Prostate gland (tissue), 2 donors: ENCODE measurements at regions not wholly inside any gene's neighbourhood (a gene's known extent, or its start where the extent isn't known, plus 50 kb on each side); places are given as distances from the start of the nearest gene placed in this dataset.

Experiments used
- DNase-seq: peaks from one replicate; pipeline ENCODE4 v3.0.0-alpha.2; 2019; ENCODE audit warnings: low spot score
- H3K27ac ChIP-seq, 2 donors: fragments of 200-600 bp; sonication (generic); 2 replicates each; pipeline ENCODE4 v1.5.1; 2017 to 2019
- H3K27me3 ChIP-seq: fragments of 200-600 bp; sonication (generic); replicated peaks from 2 replicates; pipeline ENCODE4 v1.5.1; 2019; ENCODE audit not compliant: insufficient read depth
- H3K36me3 ChIP-seq, 2 donors: fragments of 200-600 bp; sonication (generic); 1 replicate in 1 of 2; 2 replicates in 1 of 2; pipeline versions ENCODE4 v1.5.1 to v1.8.1; 2017 to 2019
- H3K4me1 ChIP-seq: fragments of 200-600 bp; sonication (generic); replicated peaks from 2 replicates; pipeline ENCODE4 v1.5.1; 2019
- H3K4me3 ChIP-seq, 2 donors: fragments of 200-600 bp; sonication (generic); 2 replicates each; pipeline ENCODE4 v1.5.1; 2017 to 2019
- H3K9me3 ChIP-seq: fragments of 200-600 bp; sonication (generic); 2 replicates; pipeline ENCODE4 v1.5.1; 2017
- POLR2A ChIP-seq: fragments of 450-650 bp; IDR thresholded peaks from one replicate; pipeline ENCODE4 v1.6.1; 2016; ENCODE audit warnings: antibody characterized with exemption, mild to moderate bottlenecking
- POLR2AphosphoS5 ChIP-seq: sonication (generic); formaldehyde crosslinking; IDR thresholded peaks from one replicate; pipeline ENCODE4 v1.6.1; 2017; ENCODE audit warnings: antibody characterized with exemption
- WGBS: methylation state at CpG from one replicate; pipeline ENCODE4 v1.1.5; 2018; 5-methylcytosine and 5-hydroxymethylcytosine counted together
- intact Hi-C: fragments of 100-400 bp; cut with DNase I; formaldehyde crosslinking; loops from one replicate; pipeline ENCODE4 v1.14.2; 2022
- TF ChIP-seq, protein P1 (sequence below), 4 experiments: fragments of 200-600 bp in 2 of 4; fragments of 450-650 bp in 2 of 4; sonication (generic) in 2 of 4; IDR thresholded peaks; 1 replicate in 3 of 4; 2 replicates in 1 of 4; pipeline ENCODE4 v1.5.1; 2016 to 2019; ENCODE audit warnings: antibody characterized with exemption in 4 of 4, mild to moderate bottlenecking in 2 of 4, moderate library complexity in 2 of 4

DNA sequence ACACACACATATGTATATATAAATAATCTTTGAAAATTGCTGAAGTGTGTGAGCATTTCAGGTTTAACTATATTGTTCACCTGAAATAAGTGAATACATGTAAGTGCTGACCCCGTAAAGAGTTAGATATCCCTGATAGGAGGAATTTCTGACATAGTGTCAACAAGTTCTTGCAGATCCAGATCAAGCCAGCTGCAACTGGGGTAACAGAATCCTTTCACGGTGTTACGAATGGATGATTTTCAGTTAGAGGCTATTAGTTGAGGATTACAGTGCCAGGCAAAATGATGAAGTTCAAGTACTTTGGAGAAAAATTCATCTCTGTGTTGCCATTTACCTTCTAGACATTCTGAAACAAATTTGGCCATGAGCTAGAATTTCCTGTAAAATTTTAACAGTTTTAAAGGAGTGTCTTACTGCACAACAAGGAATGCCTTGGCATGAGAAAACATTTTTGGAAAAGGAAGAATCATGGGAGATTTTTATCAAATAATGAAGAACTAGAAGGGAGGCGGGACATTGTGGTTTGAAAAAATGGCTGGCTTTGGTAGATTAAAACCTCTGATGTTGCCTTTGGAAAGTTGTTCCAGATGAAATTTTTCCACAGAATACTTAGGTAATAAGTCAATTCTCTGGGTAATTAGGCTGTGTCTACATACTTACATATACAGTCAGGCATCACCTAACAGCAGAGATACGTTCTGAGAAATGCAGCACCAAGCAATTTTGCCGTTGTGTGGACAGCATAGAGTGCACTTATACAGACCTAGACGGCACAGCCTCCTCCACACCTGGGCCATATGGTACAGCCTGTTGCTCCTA, 84.4 kb upstream of the FAT1 start:
- intact Hi-C loops: no loop called here
- H3K36me3 ChIP-seq: no peaks in the 10 kb centered on the region
- no peaks in the 10 kb centered on the region for H3K4me1 ChIP-seq
- no peak for DNase-seq
- H3K9me3 ChIP-seq: no peaks in the 10 kb centered on the region
- no peaks in the 10 kb centered on the region for H3K27me3 ChIP-seq
- H3K27ac ChIP-seq: peak overlapping the region in 1 of 2 donors; percentile 12
- no peak for TF ChIP-seq POLR2A
- TF ChIP-seq, protein P1, sequence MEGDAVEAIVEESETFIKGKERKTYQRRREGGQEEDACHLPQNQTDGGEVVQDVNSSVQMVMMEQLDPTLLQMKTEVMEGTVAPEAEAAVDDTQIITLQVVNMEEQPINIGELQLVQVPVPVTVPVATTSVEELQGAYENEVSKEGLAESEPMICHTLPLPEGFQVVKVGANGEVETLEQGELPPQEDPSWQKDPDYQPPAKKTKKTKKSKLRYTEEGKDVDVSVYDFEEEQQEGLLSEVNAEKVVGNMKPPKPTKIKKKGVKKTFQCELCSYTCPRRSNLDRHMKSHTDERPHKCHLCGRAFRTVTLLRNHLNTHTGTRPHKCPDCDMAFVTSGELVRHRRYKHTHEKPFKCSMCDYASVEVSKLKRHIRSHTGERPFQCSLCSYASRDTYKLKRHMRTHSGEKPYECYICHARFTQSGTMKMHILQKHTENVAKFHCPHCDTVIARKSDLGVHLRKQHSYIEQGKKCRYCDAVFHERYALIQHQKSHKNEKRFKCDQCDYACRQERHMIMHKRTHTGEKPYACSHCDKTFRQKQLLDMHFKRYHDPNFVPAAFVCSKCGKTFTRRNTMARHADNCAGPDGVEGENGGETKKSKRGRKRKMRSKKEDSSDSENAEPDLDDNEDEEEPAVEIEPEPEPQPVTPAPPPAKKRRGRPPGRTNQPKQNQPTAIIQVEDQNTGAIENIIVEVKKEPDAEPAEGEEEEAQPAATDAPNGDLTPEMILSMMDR (IDR thresholded peaks at IDR 0.05): no peak
- TF ChIP-seq POLR2AphosphoS5: no peak
- H3K4me3 ChIP-seq: no peak overlapping the region
- 47% methylated on average over 7 of the region's 7 CpGs for WGBS

DNA sequence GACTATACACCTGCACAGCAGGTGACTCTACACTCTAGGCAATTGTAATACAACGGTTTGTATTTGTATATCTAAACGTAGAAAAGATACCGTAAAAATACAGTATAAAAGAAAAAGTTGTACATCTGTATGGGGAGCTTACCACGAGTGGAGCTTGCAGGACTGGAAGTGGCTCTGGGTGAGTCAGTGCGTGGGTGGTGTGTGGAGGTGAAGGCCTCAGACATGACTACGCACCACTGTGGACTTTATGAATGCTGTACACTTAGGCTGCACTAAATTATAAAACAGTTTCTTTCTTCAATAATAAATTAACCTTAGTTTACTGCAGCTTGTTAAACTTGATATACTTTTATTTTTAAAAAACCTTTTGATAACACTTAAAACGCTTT, 85.0 kb upstream of the FAT1 start:
- peak overlapping the region in 1 of 2 donors; percentile 12 for H3K27ac ChIP-seq
- TF ChIP-seq POLR2AphosphoS5 (no peak), POLR2A (no peak)
- TF ChIP-seq, protein P1 (IDR thresholded peaks at IDR 0.05): no peak
- intact Hi-C loops: no loop called here
- no peaks in the 10 kb centered on the region for H3K27me3 ChIP-seq
- DNase-seq: no peak
- H3K36me3 ChIP-seq: no peaks in the 10 kb centered on the region
- H3K4me1 ChIP-seq: no peaks in the 10 kb centered on the region
- H3K4me3 ChIP-seq: no peak overlapping the region
- H3K9me3 ChIP-seq: no peaks in the 10 kb centered on the region
- 53% methylated on average over 7 of the region's 7 CpGs for WGBS

DNA sequence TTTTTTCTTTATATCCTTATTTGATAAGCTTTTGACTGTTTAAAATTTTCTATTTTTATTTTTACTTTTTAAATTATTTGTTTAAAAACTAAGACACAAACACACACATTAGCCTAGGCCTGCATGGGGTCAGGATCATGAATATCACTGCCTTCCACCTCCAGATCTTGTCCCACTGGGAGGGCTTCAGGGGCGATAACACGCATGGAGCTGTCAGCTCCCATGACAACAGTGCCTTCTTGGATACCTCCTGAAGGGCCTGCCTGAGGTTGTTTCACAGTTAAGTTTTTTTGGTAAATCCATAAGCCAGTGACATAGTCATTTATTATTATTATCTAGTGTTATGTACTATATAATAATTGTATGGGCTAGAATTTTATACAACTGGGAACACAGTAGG, 85.4 kb upstream of the FAT1 start:
- intact Hi-C loops: no loop called here
- TF ChIP-seq POLR2A (no peak), POLR2AphosphoS5 (no peak)
- TF ChIP-seq, protein P1 (IDR thresholded peaks at IDR 0.05): no peak
- H3K9me3 ChIP-seq: no peaks in the 10 kb centered on the region
- no peak overlapping the region for H3K4me3 ChIP-seq
- H3K27ac ChIP-seq: no peak overlapping the region
- WGBS: 97% methylated on average over 2 of the region's 2 CpGs
- H3K36me3 ChIP-seq: no peaks in the 10 kb centered on the region
- DNase-seq: no peak
- no peaks in the 10 kb centered on the region for H3K4me1 ChIP-seq
- no peaks in the 10 kb centered on the region for H3K27me3 ChIP-seq

DNA sequence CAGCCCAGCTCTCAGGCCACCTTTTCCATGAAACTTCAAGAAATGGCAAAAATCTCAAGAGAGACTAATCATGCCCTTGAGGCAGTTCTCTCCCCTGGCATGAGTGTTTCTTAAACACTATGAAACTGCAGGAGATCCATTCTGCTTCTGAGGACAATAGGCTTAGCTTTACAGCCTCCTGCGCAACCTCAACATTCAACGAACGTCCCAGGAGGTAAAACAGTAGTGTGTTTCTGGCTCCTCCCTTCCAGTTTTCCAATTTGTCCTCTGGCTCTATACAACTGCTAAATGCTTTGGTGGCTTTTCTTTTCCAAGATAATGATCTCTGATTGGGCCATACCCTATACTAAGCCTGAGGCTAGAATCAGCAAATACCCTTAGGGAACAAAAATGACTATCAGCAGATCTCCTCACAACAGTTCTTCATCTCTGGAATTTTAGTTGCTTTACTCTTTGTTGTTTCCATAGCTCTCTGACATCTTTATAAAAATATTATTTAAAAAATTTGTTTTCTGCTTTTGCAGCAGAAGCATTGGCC, 87.0 kb upstream of the FAT1 start:
- DNase-seq: no peak
- Histone ChIP-seq H3K4me1 (no peaks in the 10 kb centered on the region), H3K27ac (no peak overlapping the region), H3K36me3 (no peaks in the 10 kb centered on the region), H3K9me3 (no peaks in the 10 kb centered on the region), H3K27me3 (no peaks in the 10 kb centered on the region), H3K4me3 (no peak overlapping the region)
- TF ChIP-seq POLR2AphosphoS5 (no peak), POLR2A (no peak)
- TF ChIP-seq, protein P1 (IDR thresholded peaks at IDR 0.05): no peak
- 81% methylated on average over 3 of the region's 3 CpGs for WGBS
- intact Hi-C loops: no loop called here

DNA sequence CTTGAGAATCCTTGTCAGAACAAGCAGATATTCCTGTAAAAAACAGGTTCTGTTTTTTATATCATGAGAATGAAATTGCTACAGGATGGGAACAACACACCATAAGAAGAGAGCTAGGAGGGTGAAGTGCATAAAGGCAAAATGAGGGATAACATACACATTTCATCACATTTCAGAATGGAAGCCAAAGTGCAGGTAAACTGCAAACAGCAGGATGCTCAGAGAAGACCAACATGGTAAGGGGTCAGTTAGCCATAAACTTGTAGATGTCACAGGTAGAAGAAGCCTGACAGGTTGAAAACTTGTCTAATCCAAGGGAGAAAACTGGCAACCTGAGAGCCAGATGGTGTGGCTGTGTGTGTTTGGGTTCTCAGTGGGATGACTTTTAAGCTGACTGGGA, 88.9 kb upstream of the FAT1 start:
- Histone ChIP-seq H3K36me3 (no peaks in the 10 kb centered on the region), H3K4me1 (no peaks in the 10 kb centered on the region), H3K27me3 (no peaks in the 10 kb centered on the region), H3K27ac (no peak overlapping the region), H3K9me3 (no peaks in the 10 kb centered on the region), H3K4me3 (no peak overlapping the region)
- TF ChIP-seq, protein P1 (IDR thresholded peaks at IDR 0.05): no peak
- TF ChIP-seq POLR2A: no peak
- no peak for TF ChIP-seq POLR2AphosphoS5
- no peak for DNase-seq
- intact Hi-C loops: no loop called here
